Sigmoid colon (tissue), 6 donors: ENCODE measurements at regions not wholly inside any gene's neighbourhood (a gene's known extent, or its start where the extent isn't known, plus 50 kb on each side); places are given as distances from the start of the nearest gene placed in this dataset.

Experiments used
- DNase-seq: peaks from one replicate; pipeline ENCODE4 v3.0.0-alpha.2; 2019
- H3K27ac ChIP-seq, 4 donors: fragments of 200-600 bp; sonication (generic); one replicate each; pipeline ENCODE4 v1.5.1; 2016 to 2019; ENCODE audit warnings: mild to moderate bottlenecking in 1 of 4
- H3K27me3 ChIP-seq, 3 donors: fragments of 200-600 bp; sonication (generic); one replicate each; pipeline ENCODE4 v1.5.1; 2019; ENCODE audit warnings: mild to moderate bottlenecking in 1 of 3
- H3K36me3 ChIP-seq, 4 donors: fragments of 200-600 bp; sonication (generic); one replicate each; pipeline ENCODE4 v1.5.1; 2016 to 2019
- H3K4me1 ChIP-seq, 4 donors: fragments of 200-600 bp; sonication (generic); one replicate each; pipeline ENCODE4 v1.5.1; 2017 to 2019
- H3K4me3 ChIP-seq, 4 donors: fragments of 200-600 bp; sonication (generic); one replicate each; pipeline ENCODE4 v1.5.1; 2017 to 2019; ENCODE audit warnings: mild to moderate bottlenecking in 2 of 4, moderate library complexity in 1 of 4
- H3K9me3 ChIP-seq, 4 donors: fragments of 200-600 bp in 3 of 4; sonication (generic) in 3 of 4; one replicate each; pipeline versions ENCODE4 v1.5.1 to v1.6.1; 2013 to 2019
- CTCF ChIP-seq, 4 experiments: fragments of 450-650 bp in 3 of 4; fragments of 200-600 bp in 1 of 4; IDR thresholded peaks; one replicate each; pipeline ENCODE4 v1.5.1; 2016 to 2019; ENCODE audit warnings: antibody characterized with exemption in 4 of 4, mild to moderate bottlenecking in 3 of 4, moderate library complexity in 2 of 4
- EP300 ChIP-seq, 4 donors: sonication (generic); formaldehyde crosslinking; IDR thresholded peaks; one replicate each; pipeline ENCODE4 v1.6.1; 2017; ENCODE audit warnings: antibody characterized with exemption in 4 of 4
- POLR2A ChIP-seq, 2 donors: fragments of 450-650 bp; IDR thresholded peaks; one replicate each; pipeline ENCODE4 v1.6.1; 2016; ENCODE audit warnings: antibody characterized with exemption in 2 of 2, mild to moderate bottlenecking in 2 of 2, moderate library complexity in 2 of 2
- POLR2AphosphoS5 ChIP-seq, 4 donors: sonication (generic); formaldehyde crosslinking; IDR thresholded peaks; one replicate each; pipeline ENCODE4 v1.6.1; 2017; ENCODE audit warnings: antibody characterized with exemption in 4 of 4
- WGBS, 2 donors: extraction: QIAGEN DNeasy Blood & Tissue Kit; methylation state at CpG; one replicate each; pipeline ENCODE4 v1.1.7; 2013; 5-methylcytosine and 5-hydroxymethylcytosine counted together
- intact Hi-C: fragments of 100-400 bp; cut with DNase I; formaldehyde crosslinking; loops from one replicate; pipeline ENCODE4 v1.15.1; 2023
- donor health status: healthy with polysubstance abuse.
- donor health status: healthy.

DNA sequence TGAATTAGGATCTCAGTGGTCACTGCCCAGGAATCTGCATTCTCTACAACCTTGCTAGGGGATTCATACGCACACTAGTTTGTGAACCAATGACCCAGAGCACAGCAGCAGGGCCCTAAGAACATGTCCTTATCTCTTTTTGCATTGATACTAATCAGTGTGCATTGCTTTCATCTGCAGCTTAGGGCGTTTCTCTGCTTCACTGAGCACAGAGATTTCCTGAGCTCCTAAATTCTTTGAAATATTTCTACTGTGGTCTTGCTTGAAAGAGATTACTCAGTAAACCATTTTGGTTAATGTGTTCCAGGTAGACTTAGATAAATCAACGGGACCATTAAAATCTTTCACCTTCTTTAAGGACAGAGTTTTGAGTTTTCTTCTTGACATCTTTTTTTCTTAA lies 351.3 kb upstream of the KITLG start:
- no peak for DNase-seq
- intact Hi-C loops, result no loop called here
- H3K9me3 ChIP-seq, result no peaks in the 10 kb centered on the region
- H3K36me3 ChIP-seq, result no peaks in the 10 kb centered on the region
- no peak for TF ChIP-seq POLR2A (IDR thresholded peaks at IDR 0.05)
- no peak for TF ChIP-seq CTCF (IDR thresholded peaks at IDR 0.05)
- TF ChIP-seq POLR2AphosphoS5 (IDR thresholded peaks at IDR 0.05), result no peak
- TF ChIP-seq EP300 (IDR thresholded peaks at IDR 0.05), result no peak
- WGBS, 2 donors, result 36 to 64% methylated on average over 3 of the region's 3 CpGs
- no peak overlapping the region for H3K27ac ChIP-seq
- no peak overlapping the region for H3K4me3 ChIP-seq
- peaks cover 0 to under 1% (median 0%) of the 10 kb centered on the region in 4 donors for H3K4me1 ChIP-seq
- H3K27me3 ChIP-seq, result no peaks in the 10 kb centered on the region

GRCh38 chr12:88925454-88925853 lies 345.2 kb upstream of the KITLG start:
- intact Hi-C loops, result no loop called here
- Histone ChIP-seq H3K27ac (no peak overlapping the region), H3K27me3 (no peaks in the 10 kb centered on the region), H3K4me1 (peaks cover 0 to 11% (median 4%) of the 10 kb centered on the region in 4 donors), H3K36me3 (no peaks in the 10 kb centered on the region), H3K4me3 (no peak overlapping the region), H3K9me3 (no peaks in the 10 kb centered on the region)
- TF ChIP-seq POLR2AphosphoS5 (IDR thresholded peaks at IDR 0.05) (no peak), POLR2A (IDR thresholded peaks at IDR 0.05) (no peak), CTCF (IDR thresholded peaks at IDR 0.05) (no peak), EP300 (IDR thresholded peaks at IDR 0.05) (no peak)
- no peak for DNase-seq

- intact Hi-C loops, result no loop called here
- Histone ChIP-seq H3K27me3 (no peaks in the 10 kb centered on the region), H3K27ac (no peak overlapping the region), H3K36me3 (no peaks in the 10 kb centered on the region), H3K4me1 (peaks cover 0 to 11% (median 4%) of the 10 kb centered on the region in 4 donors), H3K9me3 (no peaks in the 10 kb centered on the region), H3K4me3 (no peak overlapping the region)
- DNase-seq, result no peak
- WGBS, 2 donors, result 81 to 86% methylated on average over 4 of the region's 4 CpGs
- TF ChIP-seq CTCF (IDR thresholded peaks at IDR 0.05), result no peak
- TF ChIP-seq POLR2A (IDR thresholded peaks at IDR 0.05), result no peak
- TF ChIP-seq EP300 (IDR thresholded peaks at IDR 0.05), result no peak
- TF ChIP-seq POLR2AphosphoS5 (IDR thresholded peaks at IDR 0.05), result no peak
Observed at GRCh38 chr12:88924162-88924561, 343.9 kb upstream of the KITLG start.

GRCh38 chr12:88923631-88924030 lies 343.4 kb upstream of the KITLG start:
- no peaks in the 10 kb centered on the region for H3K9me3 ChIP-seq
- intact Hi-C loops, result no loop called here
- no peaks in the 10 kb centered on the region for H3K27me3 ChIP-seq
- H3K4me1 ChIP-seq, result peaks cover 0 to 11% (median 4%) of the 10 kb centered on the region in 4 donors
- H3K27ac ChIP-seq, result peak overlapping the region in 1 of 4 donors; percentile 46
- no peak for DNase-seq
- no peaks in the 10 kb centered on the region for H3K36me3 ChIP-seq
- no peak for TF ChIP-seq POLR2AphosphoS5 (IDR thresholded peaks at IDR 0.05)
- no peak overlapping the region for H3K4me3 ChIP-seq
- WGBS, 2 donors, result 87 to 94% methylated on average over 3 of the region's 3 CpGs

DNA sequence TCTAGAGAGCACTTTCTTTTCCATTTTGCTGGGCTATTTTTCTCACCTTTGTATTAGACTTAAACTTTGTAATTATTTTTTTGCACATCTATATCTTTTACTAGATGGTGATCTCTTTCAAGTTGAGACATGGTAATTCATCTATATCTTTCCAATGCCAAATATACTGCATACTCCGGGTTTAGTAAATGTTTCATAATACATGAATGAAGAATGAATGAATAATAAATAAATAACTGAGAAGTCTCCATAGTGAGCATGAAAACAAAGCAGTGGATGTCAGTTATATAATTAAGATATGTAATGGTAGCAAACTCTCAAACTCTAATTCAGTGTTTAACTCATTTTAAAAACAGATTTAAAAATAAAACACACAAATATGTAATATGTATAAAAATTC lies 342.5 kb upstream of the KITLG start:
- no peak for DNase-seq
- Histone ChIP-seq H3K4me1 (peaks cover 0 to 11% (median 4%) of the 10 kb centered on the region in 4 donors), H3K36me3 (no peaks in the 10 kb centered on the region), H3K27ac (peak overlapping the region in 1 of 4 donors; percentile 46), H3K4me3 (no peak overlapping the region), H3K27me3 (no peaks in the 10 kb centered on the region), H3K9me3 (no peaks in the 10 kb centered on the region)
- intact Hi-C loops, result no loop called here
- TF ChIP-seq POLR2A (IDR thresholded peaks at IDR 0.05) (no peak), EP300 (IDR thresholded peaks at IDR 0.05) (no peak), CTCF (IDR thresholded peaks at IDR 0.05) (no peak), POLR2AphosphoS5 (IDR thresholded peaks at IDR 0.05) (no peak)
- WGBS, 2 donors, result 70 to 73% methylated on average over 1 of the region's 1 CpG
